H9 (cell line): ENCODE measurements at regions not wholly inside any gene's neighbourhood (a gene's known extent, or its start where the extent isn't known, plus 50 kb on each side); places are given as distances from the start of the nearest gene placed in this dataset.

Experiments
- DNase-seq: peaks from one replicate; pipeline ENCODE4 v3.0.0-alpha.2; 2017
- H2AFZ ChIP-seq: one replicate; pipeline ENCODE4 v1.6.1; 2013; ENCODE audit warnings: mild to moderate bottlenecking, low read length, control low read depth, moderate library complexity
- H2AK5ac ChIP-seq: 2 replicates; pipeline ENCODE4 v1.6.1; 2013; ENCODE audit warnings: low read length, control low read depth, mixed read lengths; ENCODE audit not compliant: insufficient read length
- H2BK120ac ChIP-seq: one replicate; pipeline ENCODE4 v1.6.1; 2013; ENCODE audit warnings: low read depth, mild to moderate bottlenecking, low read length, control low read depth, inconsistent platforms; ENCODE audit not compliant: poor library complexity, severe bottlenecking
- H2BK12ac ChIP-seq: 2 replicates; pipeline ENCODE4 v1.6.1; 2013; ENCODE audit warnings: low read length, control low read depth, mixed read lengths, low read depth; ENCODE audit not compliant: insufficient read length
- H2BK15ac ChIP-seq: 2 replicates; pipeline ENCODE4 v1.6.1; 2013; ENCODE audit warnings: low read depth, low read length, control low read depth
- H2BK20ac ChIP-seq: one replicate; pipeline ENCODE4 v1.6.1; 2013; ENCODE audit warnings: low read depth, mild to moderate bottlenecking, low read length, control low read depth, inconsistent platforms; ENCODE audit not compliant: poor library complexity, severe bottlenecking
- H2BK5ac ChIP-seq: 2 replicates; pipeline ENCODE4 v1.6.1; 2013; ENCODE audit warnings: low read length, control low read depth, mixed read lengths; ENCODE audit not compliant: insufficient read length
- H3K14ac ChIP-seq: 2 replicates; pipeline ENCODE4 v1.6.1; 2013; ENCODE audit warnings: low read length, control low read depth; ENCODE audit not compliant: insufficient read depth
- H3K18ac ChIP-seq: 2 replicates; pipeline ENCODE4 v1.6.1; 2013; ENCODE audit warnings: low read depth, mild to moderate bottlenecking, mixed read lengths, low read length, control low read depth; ENCODE audit not compliant: insufficient read length
- H3K23ac ChIP-seq: 2 replicates; pipeline ENCODE4 v1.6.1; 2013; ENCODE audit warnings: low read length, control low read depth, mixed read lengths, low read depth; ENCODE audit not compliant: insufficient read length
- H3K23me2 ChIP-seq: 2 replicates; pipeline ENCODE4 v1.6.1; 2013; ENCODE audit warnings: low read depth, mild to moderate bottlenecking, mixed read lengths, low read length, control low read depth; ENCODE audit not compliant: insufficient read length, poor library complexity, severe bottlenecking
- H3K27ac ChIP-seq: 2 replicates; pipeline ENCODE4 v1.5.1; 2013; ENCODE audit warnings: low read length, control low read depth, mixed read lengths, low read depth; ENCODE audit not compliant: insufficient read length
- H3K27me3 ChIP-seq: 2 replicates; pipeline ENCODE4 v1.6.1; 2013; ENCODE audit warnings: low read length, control low read depth, inconsistent platforms; ENCODE audit not compliant: insufficient read depth
- H3K4ac ChIP-seq: 2 replicates; pipeline ENCODE4 v1.6.1; 2013; ENCODE audit warnings: low read depth, mild to moderate bottlenecking, control low read depth, inconsistent platforms, low read length, moderate library complexity
- H3K4me1 ChIP-seq: 2 replicates; pipeline ENCODE4 v1.6.1; 2013; ENCODE audit warnings: low read length, control low read depth, inconsistent platforms; ENCODE audit not compliant: insufficient read depth
- H3K4me2 ChIP-seq: 2 replicates; pipeline ENCODE4 v1.6.1; 2013; ENCODE audit warnings: low read length, control low read depth, mixed read lengths; ENCODE audit not compliant: insufficient read length, insufficient read depth
- H3K56ac ChIP-seq: 2 replicates; pipeline ENCODE4 v1.6.1; 2013; ENCODE audit warnings: low read depth, mild to moderate bottlenecking, mixed read lengths, low read length, control low read depth; ENCODE audit not compliant: insufficient read length
- H3K79me1 ChIP-seq: 2 replicates; pipeline ENCODE4 v1.6.1; 2013; ENCODE audit warnings: low read depth, mild to moderate bottlenecking, moderate library complexity, low read length, control low read depth, inconsistent platforms; ENCODE audit not compliant: insufficient read depth, poor library complexity, severe bottlenecking
- H3K79me2 ChIP-seq: 2 replicates; pipeline ENCODE4 v1.6.1; 2013; ENCODE audit warnings: low read length, control low read depth, inconsistent platforms; ENCODE audit not compliant: insufficient read depth
- H3K9ac ChIP-seq: 2 replicates; pipeline ENCODE4 v1.6.1; 2013; ENCODE audit warnings: low read length, control low read depth, mixed read lengths; ENCODE audit not compliant: insufficient read length; ENCODE audit errors: extremely low read depth
- H3K9me3 ChIP-seq: one replicate; pipeline ENCODE4 v1.6.1; 2013; ENCODE audit warnings: low read depth, low read length, inconsistent platforms; ENCODE audit not compliant: control insufficient read depth
- H3T11ph ChIP-seq: one replicate; pipeline ENCODE4 v1.6.1; 2013; ENCODE audit warnings: mild to moderate bottlenecking, low read length, control low read depth, inconsistent platforms
- H4K20me1 ChIP-seq: one replicate; pipeline ENCODE4 v1.6.1; 2013; ENCODE audit not compliant: control insufficient read depth, insufficient read length, insufficient read depth
- H4K5ac ChIP-seq: 2 replicates; pipeline ENCODE4 v1.6.1; 2013; ENCODE audit warnings: low read depth, mild to moderate bottlenecking, mixed read lengths, low read length, control low read depth; ENCODE audit not compliant: insufficient read length
- H4K8ac ChIP-seq: replicated peaks from 2 replicates; pipeline ENCODE4 v1.6.1; 2013; ENCODE audit warnings: low read length, control low read depth, mixed read lengths, low read depth; ENCODE audit not compliant: insufficient read length
- H4K91ac ChIP-seq: 2 replicates; pipeline ENCODE4 v1.6.1; 2013; ENCODE audit warnings: low read depth, mild to moderate bottlenecking, moderate library complexity, mixed read lengths, low read length, control low read depth; ENCODE audit not compliant: insufficient read length
- H3K27ac Mint-ChIP-seq, 3 experiments: 2 replicates in 2 of 3; 3 replicates in 1 of 3; pipeline ENCODE4 v1.8.0; 2020 to 2021; ENCODE audit warnings: mixed read lengths in 3 of 3, mild to moderate bottlenecking in 1 of 3, moderate library complexity in 1 of 3
- H3K27me3 Mint-ChIP-seq: 2 replicates; pipeline ENCODE4 v1.8.0; 2021; ENCODE audit warnings: low read depth, mild to moderate bottlenecking, moderate library complexity, mixed read lengths
- H3K36me3 Mint-ChIP-seq, 3 experiments: 2 replicates in 2 of 3; 3 replicates in 1 of 3; pipeline ENCODE4 v1.8.0; 2020 to 2021; ENCODE audit warnings: low read depth in 3 of 3, mixed read lengths in 3 of 3; ENCODE audit not compliant: insufficient read depth in 1 of 3
- H3K4me1 Mint-ChIP-seq, 2 experiments: 2 replicates each; pipeline ENCODE4 v1.8.0; 2020; ENCODE audit warnings: mixed read lengths in 2 of 2
- H3K4me3 Mint-ChIP-seq, 2 experiments: 2 replicates in 1 of 2; 3 replicates in 1 of 2; pipeline ENCODE4 v1.8.0; 2020 to 2021; ENCODE audit warnings: mild to moderate bottlenecking in 2 of 2, mixed read lengths in 2 of 2, moderate library complexity in 1 of 2
- H3K9me3 Mint-ChIP-seq, 2 experiments: 2 replicates in 1 of 2; 3 replicates in 1 of 2; pipeline ENCODE4 v1.8.0; 2020; ENCODE audit warnings: mild to moderate bottlenecking in 2 of 2, mixed read lengths in 2 of 2, moderate library complexity in 1 of 2
- WGBS: extraction: QIAGEN DNeasy Blood & Tissue Kit; methylation state at CpG from one replicate; pipeline ENCODE4 v1.1.7; 2013; ENCODE audit warnings: missing lambda C conversion rate, low lambda C conversion rate, mixed read lengths; ENCODE audit not compliant: insufficient read length; ENCODE audit errors: extremely low coverage; 5-methylcytosine and 5-hydroxymethylcytosine counted together
- TF ChIP-seq, protein P1 (sequence below): fragments of 200-600 bp; sonication (generic); conservative IDR thresholded peaks from 3 replicates; pipeline ENCODE4 v1.8.0; 2021; ENCODE audit warnings: antibody characterized with exemption, mild to moderate bottlenecking

DNA sequence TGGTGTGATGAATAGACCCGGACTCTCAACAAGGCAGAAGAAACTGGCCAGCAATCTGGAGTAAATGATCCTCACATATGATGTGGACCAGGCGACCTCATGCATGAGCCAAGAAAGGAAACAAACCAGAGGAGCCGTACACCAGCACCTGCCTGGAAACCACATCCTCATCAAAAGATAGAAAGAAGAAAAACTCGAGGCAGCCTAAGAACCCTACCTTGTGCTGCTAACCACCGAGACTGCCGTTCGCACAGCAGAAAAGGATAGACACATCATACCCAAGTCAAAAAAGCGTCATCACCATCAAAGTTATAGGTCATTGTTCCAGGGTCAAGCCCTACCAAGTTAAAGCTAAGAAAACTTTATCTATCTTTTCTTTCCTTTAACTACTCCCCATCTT is 66.7 kb downstream of the RESF1 start:
- H3K79me2 ChIP-seq, result no peaks in the 10 kb centered on the region
- no peaks in the 10 kb centered on the region for H4K20me1 ChIP-seq
- WGBS, result no CpG with 5 or more reads among the region's 8 CpGs
- no peak overlapping the region for H3K23ac ChIP-seq
- TF ChIP-seq, protein P1, sequence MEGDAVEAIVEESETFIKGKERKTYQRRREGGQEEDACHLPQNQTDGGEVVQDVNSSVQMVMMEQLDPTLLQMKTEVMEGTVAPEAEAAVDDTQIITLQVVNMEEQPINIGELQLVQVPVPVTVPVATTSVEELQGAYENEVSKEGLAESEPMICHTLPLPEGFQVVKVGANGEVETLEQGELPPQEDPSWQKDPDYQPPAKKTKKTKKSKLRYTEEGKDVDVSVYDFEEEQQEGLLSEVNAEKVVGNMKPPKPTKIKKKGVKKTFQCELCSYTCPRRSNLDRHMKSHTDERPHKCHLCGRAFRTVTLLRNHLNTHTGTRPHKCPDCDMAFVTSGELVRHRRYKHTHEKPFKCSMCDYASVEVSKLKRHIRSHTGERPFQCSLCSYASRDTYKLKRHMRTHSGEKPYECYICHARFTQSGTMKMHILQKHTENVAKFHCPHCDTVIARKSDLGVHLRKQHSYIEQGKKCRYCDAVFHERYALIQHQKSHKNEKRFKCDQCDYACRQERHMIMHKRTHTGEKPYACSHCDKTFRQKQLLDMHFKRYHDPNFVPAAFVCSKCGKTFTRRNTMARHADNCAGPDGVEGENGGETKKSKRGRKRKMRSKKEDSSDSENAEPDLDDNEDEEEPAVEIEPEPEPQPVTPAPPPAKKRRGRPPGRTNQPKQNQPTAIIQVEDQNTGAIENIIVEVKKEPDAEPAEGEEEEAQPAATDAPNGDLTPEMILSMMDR, result no peak
- H3K23me2 ChIP-seq, result no peaks in the 10 kb centered on the region
- H3K14ac ChIP-seq, result no peak overlapping the region
- Mint-ChIP-seq H3K9me3 (peaks cover 11 to 15% of the 10 kb centered on the region in 2 experiments), H3K4me1 (peaks cover 45% of the 10 kb centered on the region in 2 experiments), H3K36me3 (peaks cover 8 to 17% (median 11%) of the 10 kb centered on the region in 3 experiments), H3K4me3 (no peak overlapping the region), H3K27me3 (no peaks in the 10 kb centered on the region), H3K27ac (no peak overlapping the region; a peak in 2 of 7 replicates)
- no peak overlapping the region for H4K8ac ChIP-seq
- no peak overlapping the region for H2AK5ac ChIP-seq
- no peak for DNase-seq
- H3K4me2 ChIP-seq, result no peak overlapping the region
- no peak overlapping the region for H2BK20ac ChIP-seq
- no peak overlapping the region for H2BK15ac ChIP-seq
- H4K91ac ChIP-seq, result no peak overlapping the region
- H4K5ac ChIP-seq, result no peak overlapping the region
- H2BK120ac ChIP-seq, result no peak overlapping the region
- no peak overlapping the region for H2AFZ ChIP-seq
- H3K4me1 ChIP-seq, result peaks cover 4% of the 10 kb centered on the region; the same call in 1 of the 2 replicates
- no peaks in the 10 kb centered on the region for H3K9me3 ChIP-seq
- no peak overlapping the region for H3K56ac ChIP-seq
- no peak overlapping the region for H2BK5ac ChIP-seq
- H3K4ac ChIP-seq, result no peak overlapping the region
- H3K79me1 ChIP-seq, result no peaks in the 10 kb centered on the region
- no peak overlapping the region for H3K9ac ChIP-seq
- H3T11ph ChIP-seq, result no peak overlapping the region
- no peak overlapping the region for H2BK12ac ChIP-seq
- no peak overlapping the region for H3K18ac ChIP-seq
- no peak overlapping the region for H3K27ac ChIP-seq
- no peaks in the 10 kb centered on the region for H3K27me3 ChIP-seq
